Left forelimb (tissue), 1 donor: ENCODE measurements at regions not wholly inside any gene's neighbourhood (a gene's known extent, or its start where the extent isn't known, plus 50 kb on each side); places are given as distances from the start of the nearest gene placed in this dataset.
"Not testable (repeated sequence)": the region's sequence is repeated elsewhere in the genome, so short reads cannot be mapped to it uniquely, and the experiment has no call there.

Experiments used
- DNase-seq: peaks from one replicate; pipeline ENCODE4 v3.0.0-alpha.2; 2018; ENCODE audit warnings: low spot score

DNA sequence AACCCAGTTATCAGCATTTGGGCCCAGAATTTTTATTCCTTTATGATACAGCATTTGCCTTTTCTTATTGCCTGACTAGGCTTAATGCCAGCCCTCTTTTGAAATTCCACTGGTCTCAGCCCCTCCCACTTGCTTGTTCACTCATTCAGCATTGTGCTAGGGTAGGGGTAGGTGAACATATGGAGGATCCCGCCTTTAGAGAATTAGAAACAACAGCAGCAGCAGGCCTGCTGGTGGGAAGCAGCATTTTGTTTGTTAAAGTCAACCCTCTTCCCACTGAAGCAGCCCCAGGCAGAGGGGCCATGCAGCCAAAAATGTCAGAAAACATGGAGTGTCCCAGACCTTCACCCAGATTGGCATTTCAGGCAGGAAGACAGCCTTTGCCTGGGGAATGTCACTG is 1355.2 kb downstream of the CDH8 start:
- no peak for DNase-seq

GRCh38 chr16:60675022-60675421 is 1361.2 kb downstream of the CDH8 start:
- DNase-seq, result no peak

DNA sequence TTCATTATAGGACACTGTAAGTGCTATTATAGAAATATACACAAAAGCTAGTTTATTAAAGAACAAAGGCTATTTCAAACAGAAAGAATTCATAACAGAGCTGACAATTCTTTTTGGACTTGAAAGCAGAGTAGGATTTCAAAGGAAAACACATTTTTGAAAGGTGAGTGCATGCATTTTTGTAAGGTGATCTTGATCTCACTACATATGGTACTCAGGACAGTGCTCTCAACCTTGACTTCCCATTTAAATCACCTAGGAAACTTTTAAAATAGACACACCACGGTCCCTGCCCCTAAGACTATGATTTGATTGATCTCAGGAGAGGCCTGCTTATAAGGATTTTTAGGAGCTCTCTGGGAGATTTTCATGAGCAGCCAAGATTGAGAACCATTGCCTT is 1362.0 kb downstream of the CDH8 start:
- DNase-seq, result no peak

DNA sequence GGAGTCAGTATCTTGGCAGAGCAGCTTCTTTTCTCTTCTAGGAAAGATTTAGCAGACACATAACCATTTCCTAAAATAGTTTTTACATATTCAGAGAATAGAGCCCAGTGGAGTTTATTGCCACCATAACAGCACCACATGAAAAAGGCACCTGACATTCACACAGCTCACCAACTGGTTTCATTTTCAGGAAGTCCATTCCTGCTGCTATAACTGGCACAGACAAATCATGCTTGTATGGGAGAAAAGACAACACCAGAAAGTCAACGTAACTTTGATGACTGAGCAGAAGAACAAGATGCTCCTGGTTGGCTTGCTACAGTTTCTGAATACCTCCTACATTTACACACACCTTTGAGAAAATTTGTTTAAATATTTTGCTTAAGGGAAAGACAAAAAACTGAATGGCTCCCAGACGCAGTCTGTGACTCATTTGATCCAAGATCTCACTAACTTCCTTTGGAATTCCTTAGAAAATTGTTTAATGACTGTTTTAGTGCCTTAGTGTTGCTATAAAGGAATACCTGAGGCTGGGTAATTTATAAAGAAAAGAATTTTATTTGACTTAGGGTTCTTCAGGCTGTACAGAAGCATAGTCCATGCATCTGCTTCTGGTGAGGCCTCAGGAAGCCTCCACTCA is 1380.6 kb downstream of the CDH8 start:
- DNase-seq, result no peak

GRCh38 chr16:60651346-60651745 is 1384.9 kb downstream of the CDH8 start:
- no peak for DNase-seq

DNA sequence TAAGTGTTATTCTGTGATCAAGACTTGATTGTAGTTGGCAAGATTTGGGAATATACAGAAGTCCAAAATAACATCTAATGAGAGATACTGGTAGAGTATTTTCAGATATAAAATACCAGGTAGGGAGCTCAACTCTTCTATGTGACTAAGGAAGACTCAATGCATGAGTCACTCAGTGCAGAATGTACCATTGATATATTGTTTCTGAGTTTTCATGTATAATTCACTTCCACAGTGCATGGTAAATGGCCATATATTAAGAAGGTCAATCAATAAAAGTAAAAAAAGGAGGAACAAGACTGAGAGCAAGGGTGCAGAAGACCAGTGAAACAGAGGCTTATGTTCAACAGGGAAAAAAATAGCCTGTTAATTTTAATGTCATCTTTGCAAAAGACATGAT is 1387.9 kb downstream of the CDH8 start:
- no peak for DNase-seq

DNA sequence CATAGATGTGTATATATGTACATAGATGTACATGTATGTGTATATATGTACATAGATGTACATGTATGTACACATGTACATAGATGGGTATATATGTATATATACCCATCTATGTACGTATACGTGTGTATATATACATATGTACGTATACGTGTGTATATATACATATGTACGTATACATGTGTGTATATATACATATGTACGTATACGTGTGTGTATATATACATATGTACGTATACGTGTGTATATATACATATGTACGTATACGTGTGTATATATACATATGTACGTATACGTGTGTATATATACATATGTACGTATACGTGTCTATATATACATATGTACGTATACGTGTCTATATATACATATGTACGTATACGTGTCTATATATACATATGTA is 1388.8 kb downstream of the CDH8 start:
- not testable (repeated sequence) for DNase-seq

GRCh38 chr16:60646631-60647030 is 1389.6 kb downstream of the CDH8 start:
- DNase-seq, result no peak

DNA sequence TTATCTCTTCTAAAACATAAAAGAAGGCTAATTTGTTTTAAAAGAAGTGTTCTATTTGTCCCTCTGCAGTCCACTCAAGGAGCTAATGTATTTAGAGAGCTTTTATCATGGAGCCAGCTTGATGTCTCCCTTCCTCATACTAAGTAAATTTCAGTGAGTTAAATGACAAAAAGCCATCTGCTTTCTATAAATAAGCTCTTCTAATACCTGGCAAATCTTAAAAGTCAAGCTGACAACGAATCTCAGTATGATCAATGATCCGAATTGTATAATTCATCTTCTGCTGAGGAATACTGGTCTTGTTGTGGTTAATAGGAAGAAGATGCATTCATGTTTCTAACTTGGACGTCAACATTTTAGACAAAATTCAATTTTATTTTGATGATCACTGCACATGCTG is 1390.7 kb downstream of the CDH8 start:
- no peak for DNase-seq

DNA sequence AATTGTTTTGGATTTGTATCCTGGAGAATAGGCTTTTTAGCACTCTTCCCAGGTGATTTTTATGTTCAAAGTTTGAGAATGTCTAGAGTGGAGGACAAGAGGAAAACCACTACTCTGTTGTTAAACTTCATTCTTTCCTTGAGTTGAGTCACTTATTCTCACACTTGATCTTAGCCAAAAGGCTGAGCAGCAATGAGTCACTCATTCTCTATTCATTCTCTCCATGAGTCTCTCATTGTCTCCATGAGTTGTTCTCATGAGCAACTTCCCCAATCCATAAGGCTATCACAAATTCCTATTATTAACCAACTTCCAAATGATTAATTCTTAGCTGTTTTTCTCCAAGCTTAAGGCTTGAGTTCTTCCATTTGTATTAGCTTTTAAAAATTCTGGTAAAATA is 1393.3 kb downstream of the CDH8 start:
- no peak for DNase-seq

DNA sequence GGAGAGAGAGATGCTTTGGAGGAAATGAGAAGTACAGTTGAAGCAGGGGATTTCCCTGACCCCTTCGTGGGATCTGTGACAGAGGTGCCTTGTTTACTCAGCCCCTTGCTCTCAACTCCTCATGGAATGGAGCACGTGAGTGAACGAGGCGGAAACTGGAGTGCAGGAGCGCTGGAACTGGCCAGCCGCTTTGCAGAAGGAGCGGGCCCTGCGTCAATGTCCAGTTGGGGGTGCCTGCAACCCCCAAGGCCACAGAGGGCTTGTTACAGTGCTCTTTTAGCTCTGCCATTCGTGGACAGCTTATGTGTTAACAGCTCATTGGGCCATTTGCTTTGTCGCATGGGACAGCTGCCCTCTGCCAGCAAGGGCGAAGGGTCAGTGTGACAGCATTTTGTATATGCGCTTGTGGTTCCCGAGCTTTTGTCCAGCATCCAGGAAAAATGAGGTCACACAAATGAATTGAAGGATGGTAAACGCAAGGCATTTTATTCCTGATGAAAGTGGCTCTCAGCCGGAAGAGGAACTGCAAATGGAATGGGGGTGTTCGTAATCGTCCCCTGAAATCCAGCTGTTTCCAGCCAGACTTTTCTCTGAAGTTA is 1395.1 kb downstream of the CDH8 start:
- no peak for DNase-seq

DNA sequence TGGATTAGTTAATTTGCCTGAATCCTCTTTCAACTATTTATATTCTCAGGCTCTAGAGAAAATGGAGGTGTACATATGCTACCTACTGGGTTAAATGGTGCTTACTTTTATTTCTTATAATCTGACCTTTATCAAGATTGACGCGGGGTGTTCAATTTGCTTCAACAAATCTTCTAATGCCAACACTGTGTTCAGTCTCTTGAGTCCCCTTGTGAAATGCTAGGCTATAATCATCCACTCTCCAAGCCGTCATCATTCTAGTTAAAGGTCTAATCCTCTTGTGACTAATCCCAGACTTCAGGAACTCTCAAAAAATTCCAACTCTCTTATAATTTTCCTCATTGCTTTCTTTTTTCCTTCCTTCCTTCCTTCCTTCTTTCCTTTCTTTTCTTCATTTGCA is 1396.2 kb downstream of the CDH8 start:
- DNase-seq, result no peak

- not testable (repeated sequence) for DNase-seq
These were observed 1399.6 kb downstream of the CDH8 start for GRCh38 chr16:60636636-60637035.

GRCh38 chr16:60636117-60636516 is 1400.1 kb downstream of the CDH8 start:
- no peak for DNase-seq

- no peak for DNase-seq
These were observed 1400.7 kb downstream of the CDH8 start for GRCh38 chr16:60635548-60635947.

DNA sequence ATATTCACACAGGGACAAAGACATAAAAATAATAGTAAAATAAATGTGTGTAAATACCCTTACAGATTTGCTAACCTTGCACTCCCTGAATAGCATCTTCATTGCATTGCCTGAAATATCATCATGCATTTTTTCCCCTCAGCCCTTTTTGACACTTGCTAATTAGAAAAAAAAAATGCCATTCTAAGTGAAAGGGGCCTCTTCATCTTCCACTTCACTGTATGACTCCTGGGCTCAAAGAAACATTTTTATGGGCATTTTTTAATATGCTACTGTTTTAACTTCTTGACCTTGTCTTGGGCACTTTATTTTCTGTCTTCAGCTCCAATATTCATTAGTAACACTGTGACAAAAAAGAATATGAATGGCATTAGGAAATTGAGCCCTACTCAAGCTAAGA is 1424.4 kb downstream of the CDH8 start:
- no peak for DNase-seq

DNA sequence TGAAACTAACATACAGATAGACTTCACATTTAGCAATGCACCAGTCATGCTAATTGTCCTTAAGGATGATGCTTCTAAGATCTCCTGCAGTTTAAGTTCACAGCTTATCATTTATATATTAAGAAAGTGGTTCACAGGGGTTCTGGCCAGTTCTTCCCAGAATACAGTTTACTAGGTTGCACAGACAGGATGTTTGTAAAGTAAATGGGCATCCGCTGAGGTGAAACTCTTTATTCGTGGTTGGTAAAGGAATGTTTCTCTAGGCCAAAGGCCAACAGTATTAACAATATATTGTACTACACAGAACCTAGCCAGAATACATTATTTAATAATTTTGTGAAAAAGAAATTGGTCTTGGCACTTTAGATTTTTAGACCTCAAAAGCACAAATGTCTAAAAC is 1427.3 kb downstream of the CDH8 start:
- no peak for DNase-seq

DNA sequence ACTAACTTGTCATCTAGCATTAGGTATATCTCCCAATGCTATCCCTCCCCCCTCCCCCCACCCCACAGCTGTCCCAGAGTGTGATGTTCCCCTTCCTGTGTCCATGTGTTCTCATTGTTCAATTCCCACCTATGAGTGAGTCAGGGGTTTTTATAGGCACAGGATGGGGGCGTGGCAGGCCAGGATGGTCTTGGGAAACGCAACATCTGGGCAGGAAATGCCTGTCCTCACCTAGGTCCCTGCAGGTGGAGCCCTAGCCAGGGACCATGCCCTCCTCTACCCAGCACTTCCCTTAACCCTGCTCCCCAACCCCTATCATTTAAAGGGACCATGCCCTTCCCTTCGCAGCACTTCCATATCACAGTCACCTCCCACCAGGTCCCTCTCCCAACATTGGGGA is 1430.6 kb downstream of the CDH8 start:
- DNase-seq, result not testable (repeated sequence)

- no peak for DNase-seq
These were observed 1431.1 kb downstream of the CDH8 start for GRCh38 chr16:60605176-60605575.

GRCh38 chr16:60586493-60586892 is 1449.7 kb downstream of the CDH8 start:
- DNase-seq, result no peak

GRCh38 chr16:60582528-60582927 is 1453.7 kb downstream of the CDH8 start:
- DNase-seq, result no peak

- DNase-seq, result no peak
These were observed 1469.3 kb downstream of the CDH8 start for GRCh38 chr16:60566901-60567300.

DNA sequence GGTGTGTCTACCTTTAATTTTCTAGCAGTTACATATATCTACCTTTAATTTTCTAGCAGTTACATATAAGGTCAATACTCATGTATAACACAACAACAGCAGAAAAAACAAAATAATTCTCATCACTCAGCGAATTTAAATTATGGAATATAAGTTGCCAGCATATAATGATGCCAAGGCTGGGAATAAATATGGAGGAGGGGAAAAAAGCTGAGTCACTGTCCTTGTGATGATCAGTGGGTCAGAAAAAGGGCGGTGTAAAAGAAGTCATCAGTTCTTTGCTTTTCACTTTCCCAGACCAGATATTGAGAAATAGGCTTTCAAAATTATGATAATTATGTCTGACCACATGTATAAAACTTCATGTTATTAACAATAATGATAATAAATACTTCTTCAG is 1471.7 kb downstream of the CDH8 start:
- DNase-seq, result no peak

GRCh38 chr16:60563166-60563565 is 1473.1 kb downstream of the CDH8 start:
- no peak for DNase-seq
